ENCODE measurements at regions not wholly inside any gene's neighbourhood (a gene's known extent, or its start where the extent isn't known, plus 50 kb on each side); places are given as distances from the start of the nearest gene placed in this dataset.

- TF ChIP-seq CTCF (IDR thresholded peaks at IDR 0.05 in 8 of 11, conservative IDR thresholded peaks at IDR 0.05 in 3 of 11) (no peak), POLR2A (IDR thresholded peaks at IDR 0.05) (no peak)
Observed at GRCh38 chr7:40923626-40924025, 779.3 kb downstream of the INHBA start.
